NCI-H748 (cell line): ENCODE measurements at regions not wholly inside any gene's neighbourhood (a gene's known extent, or its start where the extent isn't known, plus 50 kb on each side); places are given as distances from the start of the nearest gene placed in this dataset.

ENCODE experiments used
- DNase-seq: peaks from one replicate; lab custom pipeline; 2025; ENCODE audit not compliant: unreplicated experiment; lab: John Stamatoyannopoulos, UW

DNA sequence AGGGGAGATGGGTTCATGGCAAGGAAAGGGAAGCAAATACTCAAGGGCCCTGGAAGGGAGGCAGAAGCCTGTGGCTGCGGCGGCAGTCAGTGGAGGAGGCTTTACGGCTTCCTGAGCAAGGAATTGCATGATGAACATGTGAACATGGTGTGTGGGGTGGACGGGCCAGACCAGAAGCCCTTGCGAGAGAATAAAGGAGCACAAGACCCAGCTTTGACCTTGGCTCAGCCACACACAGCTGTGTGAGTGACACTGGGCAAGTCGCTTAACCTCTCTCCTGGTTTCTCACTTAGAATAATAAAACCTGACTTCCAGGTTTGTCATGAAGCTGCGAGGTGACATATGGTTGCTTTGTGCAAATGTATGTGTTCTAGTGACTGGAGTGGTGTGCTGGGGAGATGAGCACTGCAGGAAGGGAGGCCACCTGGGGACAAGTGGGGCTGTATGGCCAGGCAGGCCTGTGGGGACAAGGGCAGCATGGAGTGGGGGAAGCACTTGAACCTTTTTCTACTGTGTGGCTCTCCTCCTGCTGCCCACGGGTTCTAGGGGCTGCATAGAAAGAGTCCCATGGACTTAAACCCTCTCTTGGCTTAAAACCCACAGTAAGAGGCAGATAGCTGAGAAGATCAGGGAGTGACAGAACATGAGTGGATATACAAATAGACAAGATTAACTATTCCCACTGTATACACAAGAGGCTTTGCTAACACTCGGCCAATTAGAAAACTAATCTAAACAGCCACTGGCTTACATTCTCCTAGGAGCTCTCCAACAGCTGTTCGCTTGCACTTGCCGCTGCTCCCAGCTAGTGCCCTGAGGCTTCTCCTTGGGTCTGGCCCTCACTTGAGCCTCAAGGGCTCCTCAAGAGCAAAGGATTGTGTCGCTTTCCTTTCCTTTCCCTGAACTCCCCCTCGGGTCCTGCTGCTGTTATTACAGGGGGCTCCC, 67.3 kb upstream of the CDON start:
- DNase-seq = peak; percentile 4

DNA sequence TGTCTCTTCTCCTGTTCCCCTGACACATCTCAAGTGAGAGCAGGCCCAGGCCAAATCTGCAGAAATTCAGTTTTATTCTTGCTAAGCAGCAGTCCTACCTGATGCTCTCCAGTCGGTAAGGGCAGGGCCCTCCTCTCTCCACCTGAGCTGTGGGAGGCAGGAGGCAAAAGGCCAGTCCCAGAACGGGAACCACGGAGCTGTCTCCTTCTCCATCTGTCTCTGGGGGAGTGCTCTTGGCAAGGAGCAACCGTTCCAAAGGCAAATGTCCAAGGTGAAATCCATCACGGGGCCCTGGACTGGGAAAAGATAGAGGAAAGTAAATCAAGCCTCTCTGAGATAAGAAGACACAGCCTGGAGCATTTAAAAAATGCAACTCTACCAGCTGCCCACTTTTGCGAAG, 65.2 kb upstream of the CDON start:
- no peak for DNase-seq

DNA sequence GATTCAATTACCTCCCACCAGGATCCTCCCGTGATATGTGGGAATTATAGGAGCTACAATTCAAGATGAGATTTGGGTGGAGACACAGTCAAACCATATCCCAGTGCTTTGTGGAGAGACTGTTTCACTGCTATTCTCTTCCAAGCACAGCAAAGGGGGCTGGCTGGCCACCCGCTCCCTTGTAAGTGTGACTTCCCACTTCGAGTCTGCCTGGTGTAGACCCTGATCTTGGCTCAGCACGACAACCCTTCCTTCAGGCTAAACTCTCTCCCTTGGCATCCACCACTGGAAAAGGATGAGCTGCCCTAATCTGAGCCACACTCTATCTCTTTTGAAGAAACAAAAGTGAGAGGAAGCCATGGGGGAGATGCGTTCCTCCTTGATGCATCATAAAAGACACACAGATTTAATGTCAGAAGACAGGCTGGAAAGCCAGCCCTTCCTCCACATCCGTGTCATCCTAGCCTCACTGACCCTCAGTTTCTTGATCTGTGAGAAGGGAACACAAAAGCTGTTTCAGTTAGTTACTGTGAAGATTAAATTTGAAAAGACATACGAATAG, 64.7 kb upstream of the CDON start:
- DNase-seq = no peak

DNA sequence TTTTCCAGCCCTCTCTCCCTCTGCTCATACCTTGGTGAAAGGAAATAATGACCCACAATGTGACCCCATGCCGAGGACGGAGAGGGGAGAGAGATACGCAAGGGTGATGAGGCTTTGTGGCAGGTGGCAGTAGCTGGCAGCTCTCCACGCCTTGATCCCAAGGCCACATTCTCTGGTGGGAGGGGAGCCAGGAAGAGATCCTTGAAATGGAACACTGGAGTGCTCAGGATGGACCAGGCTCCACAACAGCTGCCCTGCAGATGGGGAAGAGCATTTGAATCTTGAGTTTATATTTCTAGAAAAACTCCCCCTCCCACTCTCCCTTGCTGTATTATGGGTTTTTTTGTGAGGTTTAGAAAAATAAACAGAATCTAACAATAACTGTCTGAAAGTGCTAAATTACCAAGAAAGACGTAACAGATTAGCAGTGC, 61.6 kb upstream of the CDON start:
- DNase-seq = no peak

GRCh38 chr11:126123686-126124085, 61.0 kb upstream of the CDON start:
- no peak for DNase-seq

GRCh38 chr11:126122863-126123262, 60.2 kb upstream of the CDON start:
- no peak for DNase-seq

- no peak for DNase-seq
Observed at GRCh38 chr11:126121296-126121695, 58.6 kb upstream of the CDON start.

GRCh38 chr11:126118806-126119205, 56.1 kb upstream of the CDON start:
- DNase-seq = no peak

DNA sequence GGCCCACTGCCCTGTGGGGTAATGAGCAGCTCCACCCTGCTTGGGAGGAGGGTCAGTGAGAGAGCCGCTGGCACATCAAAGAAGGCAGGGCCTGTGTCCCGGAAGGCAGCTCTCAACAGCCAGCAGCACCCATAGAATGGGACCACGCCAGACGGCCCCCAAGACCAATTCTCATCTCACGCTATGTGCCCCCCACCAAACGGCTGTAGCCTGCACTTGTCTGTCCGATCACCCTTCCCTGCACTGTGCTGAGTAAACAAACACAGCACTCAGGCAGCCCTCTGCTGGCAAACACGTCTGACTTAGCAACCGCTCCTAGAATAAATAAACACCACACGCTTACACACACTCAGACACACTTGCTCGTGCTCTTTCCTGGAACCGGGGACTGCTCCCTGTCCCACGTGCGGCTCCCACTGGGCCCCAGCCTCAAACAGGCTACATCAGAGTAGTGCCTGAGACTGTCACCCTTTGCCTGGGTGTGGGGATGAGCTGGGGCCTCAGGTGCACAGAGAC, 53.2 kb upstream of the CDON start:
- DNase-seq = peak; percentile 91

DNA sequence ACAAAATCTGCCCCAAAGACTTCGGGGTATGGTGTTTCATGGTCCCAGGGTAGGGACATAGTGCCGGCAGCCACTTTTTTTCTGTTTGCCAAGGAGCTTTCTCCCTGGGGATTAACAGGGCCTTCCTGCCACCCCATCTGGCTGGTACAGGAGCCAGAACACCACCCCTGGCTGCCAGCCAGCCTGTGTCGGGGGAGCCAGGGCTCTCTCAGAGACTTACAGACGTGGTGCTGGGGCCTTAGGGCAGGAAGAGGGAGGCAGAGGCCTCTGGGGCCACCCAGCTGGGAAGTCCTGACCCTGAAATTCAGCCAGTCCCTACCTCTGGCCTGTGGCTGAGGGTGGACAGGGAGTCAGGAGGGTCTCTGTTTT, 52.4 kb upstream of the CDON start:
- peak; percentile 30 for DNase-seq

GRCh38 chr11:126114486-126115126, 51.9 kb upstream of the CDON start:
- no peak for DNase-seq

GRCh38 chr11:126113963-126114362, 51.3 kb upstream of the CDON start:
- DNase-seq = no peak

DNA sequence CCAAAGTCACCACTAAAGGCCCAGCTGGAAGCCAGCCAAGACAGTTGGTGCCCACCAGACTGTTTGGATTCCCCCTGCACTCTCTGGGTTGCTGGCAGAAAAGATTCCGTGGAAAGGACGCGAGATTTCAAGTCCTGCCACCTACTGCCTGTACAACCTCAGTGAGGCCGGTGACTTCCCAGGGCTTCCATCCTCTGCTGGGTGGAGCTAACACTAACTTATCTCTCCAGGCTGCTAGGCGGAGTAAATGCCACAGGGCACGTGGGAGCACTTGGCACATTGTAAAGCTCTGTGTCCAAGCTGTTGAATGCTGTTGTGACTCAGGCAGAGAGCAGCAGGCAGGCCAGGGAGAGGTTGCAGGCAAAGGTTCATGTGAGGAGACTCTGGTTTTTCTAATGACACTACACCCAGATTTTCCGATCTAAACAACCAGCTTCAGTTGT, 50.9 kb upstream of the CDON start:
- peak; percentile 21 for DNase-seq

- DNase-seq = no peak
Observed at GRCh38 chr11:126113012-126113411, 50.3 kb upstream of the CDON start.

GRCh38 chr11:126112547-126112946, 49.9 kb upstream of the CDON start:
- peak; percentile 33 for DNase-seq
